ENCODE measurements at regions not wholly inside any gene's neighbourhood (a gene's known extent, or its start where the extent isn't known, plus 50 kb on each side); places are given as distances from the start of the nearest gene placed in this dataset.

GRCh38 chr13:82938644-82939043, 943.6 kb downstream of the SLITRK1 start:
- no peak for DNase-seq

- peak; percentile 94 for DNase-seq
Observed at GRCh38 chr13:82934000-82934399, 948.3 kb downstream of the SLITRK1 start.

- no peak for DNase-seq
Observed at GRCh38 chr13:82925114-82925513, 957.2 kb downstream of the SLITRK1 start.

- no peak for DNase-seq
Observed at GRCh38 chr13:82917984-82918383, 964.3 kb downstream of the SLITRK1 start.

- no peak for DNase-seq
Observed at GRCh38 chr13:82912564-82912963, 969.7 kb downstream of the SLITRK1 start.

- no peak for DNase-seq
Observed at GRCh38 chr13:82905071-82905470, 977.2 kb downstream of the SLITRK1 start.

GRCh38 chr13:82900453-82900852, 981.8 kb downstream of the SLITRK1 start:
- DNase-seq = no peak

GRCh38 chr13:82898586-82898985, 983.7 kb downstream of the SLITRK1 start:
- DNase-seq = no peak

- no peak for DNase-seq
Observed at GRCh38 chr13:82879921-82880320, 1002.4 kb downstream of the SLITRK1 start.

- DNase-seq = no peak
Observed at GRCh38 chr13:82878536-82878935, 1003.7 kb downstream of the SLITRK1 start.

- DNase-seq = no peak
Observed at GRCh38 chr13:82867284-82867683, 1015.0 kb downstream of the SLITRK1 start.

- no peak for DNase-seq
Observed at GRCh38 chr13:82850644-82851043, 1031.6 kb downstream of the SLITRK1 start.

GRCh38 chr13:82848766-82849165, 1033.5 kb downstream of the SLITRK1 start:
- no peak for DNase-seq

- no peak for DNase-seq
Observed at GRCh38 chr13:82847595-82847994, 1034.7 kb downstream of the SLITRK1 start.

GRCh38 chr13:82833923-82834322, 1048.4 kb downstream of the SLITRK1 start:
- no peak for DNase-seq

- no peak for DNase-seq
Observed at GRCh38 chr13:82829040-82829439, 1053.2 kb downstream of the SLITRK1 start.

- DNase-seq = no peak
Observed at GRCh38 chr13:82827724-82828123, 1054.5 kb downstream of the SLITRK1 start.

GRCh38 chr13:82822935-82823334, 1059.3 kb downstream of the SLITRK1 start:
- DNase-seq = no peak

- DNase-seq = no peak
Observed at GRCh38 chr13:82817133-82817532, 1065.1 kb downstream of the SLITRK1 start.

- no peak for DNase-seq
Observed at GRCh38 chr13:82815791-82816190, 1066.5 kb downstream of the SLITRK1 start.

GRCh38 chr13:82803341-82803740, 1078.9 kb downstream of the SLITRK1 start:
- DNase-seq = no peak

GRCh38 chr13:82802528-82802927, 1079.7 kb downstream of the SLITRK1 start:
- DNase-seq = no peak

GRCh38 chr13:82800391-82800790, 1081.9 kb downstream of the SLITRK1 start:
- no peak for DNase-seq

- no peak for DNase-seq
Observed at GRCh38 chr13:82797876-82798275, 1084.4 kb downstream of the SLITRK1 start.

GRCh38 chr13:82791035-82791434, 1091.2 kb downstream of the SLITRK1 start:
- peak; percentile 27 for DNase-seq

GRCh38 chr13:82772816-82773215, 1109.5 kb downstream of the SLITRK1 start:
- peak; percentile 10 for DNase-seq
